A673 (cell line): ENCODE measurements at regions not wholly inside any gene's neighbourhood (a gene's known extent, or its start where the extent isn't known, plus 50 kb on each side); places are given as distances from the start of the nearest gene placed in this dataset.

ENCODE experiments used
- BruUV-seq: library from RNA; stranded (reverse); fragments of 400-500 nt; replicated peaks from 2 replicates; lab custom pipeline; 2021; lab: Mats Ljungman, UMichigan
- CTCF ChIA-PET: fragments of 300-600 bp; sonication (Branson Sonifier 250); formaldehyde crosslinking; loops from one replicate; lab custom pipeline; 2022; ENCODE audit warnings: antibody characterized with exemption; lab: Charles Lee
- POLR2A ChIA-PET: fragments of 300-600 bp; sonication (Branson Sonifier 250); formaldehyde crosslinking; loops from one replicate; lab custom pipeline; 2022; ENCODE audit warnings: antibody characterized with exemption; ENCODE audit not compliant: low non-redundant PET; lab: Charles Lee
- DNase-seq: peaks from one replicate; pipeline ENCODE4 v3.0.0-alpha.2; 2015; ENCODE audit warnings: low spot score
- H3K27ac ChIP-seq: fragments of 200-600 bp; sonication (generic); 2 replicates; pipeline ENCODE4 v1.5.1; 2016; ENCODE audit warnings: mixed run types, low read depth, mild to moderate bottlenecking, mixed read lengths, antibody characterized with exemption, low read length; ENCODE audit not compliant: poor library complexity, severe bottlenecking
- H3K27me3 ChIP-seq: fragments of 200-600 bp; sonication (generic); replicated peaks from 2 replicates; pipeline ENCODE4 v1.6.1; 2017; ENCODE audit warnings: mixed run types, low read depth, mild to moderate bottlenecking, mixed read lengths, antibody characterized with exemption, low read length; ENCODE audit not compliant: insufficient read depth, poor library complexity
- H3K36me3 ChIP-seq: fragments of 200-600 bp; sonication (generic); 2 replicates; pipeline ENCODE4 v1.6.1; 2016; ENCODE audit warnings: mixed run types, mild to moderate bottlenecking, mixed read lengths, antibody characterized with exemption, low read length; ENCODE audit not compliant: insufficient read depth, poor library complexity, severe bottlenecking
- H3K4me1 ChIP-seq: fragments of 200-600 bp; sonication (generic); 2 replicates; pipeline ENCODE4 v1.6.1; 2017; ENCODE audit warnings: mixed run types, mild to moderate bottlenecking, mixed read lengths, antibody characterized with exemption, low read length; ENCODE audit not compliant: insufficient read depth, poor library complexity, severe bottlenecking
- H3K4me3 ChIP-seq: fragments of 200-600 bp; sonication (generic); 2 replicates; pipeline ENCODE4 v1.5.1; 2016; ENCODE audit warnings: low read depth, mixed run types, mild to moderate bottlenecking, mixed read lengths, low read length; ENCODE audit not compliant: poor library complexity, severe bottlenecking
- H3K9me3 ChIP-seq: fragments of 200-600 bp; sonication (generic); 2 replicates; pipeline ENCODE4 v1.6.1; 2016; ENCODE audit warnings: mixed run types, low read depth, mild to moderate bottlenecking, mixed read lengths, antibody characterized with exemption, low read length; ENCODE audit not compliant: poor library complexity, severe bottlenecking
- EZH2 ChIP-seq: fragments of 200-600 bp; sonication (generic); IDR thresholded peaks from 2 replicates; pipeline ENCODE4 v1.6.1; 2017; ENCODE audit warnings: borderline replicate concordance, low read depth, mild to moderate bottlenecking, mixed read lengths, antibody characterized with exemption, low read length; ENCODE audit not compliant: poor library complexity, severe bottlenecking
- intact Hi-C: fragments of 100-400 bp; cut with micrococcal nuclease; formaldehyde crosslinking; loops from one replicate; pipeline ENCODE4 v1.10.0; 2022; ENCODE audit not compliant: unreplicated experiment
- TF ChIP-seq, protein P1 (sequence below): fragments of 300-800, 200-600 bp; sonication (generic); conservative IDR thresholded peaks from 2 replicates; pipeline ENCODE4 v1.5.1; 2017; ENCODE audit warnings: low read depth, mild to moderate bottlenecking, antibody characterized with exemption, low read length, moderate library complexity, mixed read lengths

- intact Hi-C loops = no loop called here
- H3K9me3 ChIP-seq = no peaks in the 10 kb centered on the region
- BruUV-seq = no TSS peak
- H3K27me3 ChIP-seq = no peaks in the 10 kb centered on the region
- TF ChIP-seq, protein P1, sequence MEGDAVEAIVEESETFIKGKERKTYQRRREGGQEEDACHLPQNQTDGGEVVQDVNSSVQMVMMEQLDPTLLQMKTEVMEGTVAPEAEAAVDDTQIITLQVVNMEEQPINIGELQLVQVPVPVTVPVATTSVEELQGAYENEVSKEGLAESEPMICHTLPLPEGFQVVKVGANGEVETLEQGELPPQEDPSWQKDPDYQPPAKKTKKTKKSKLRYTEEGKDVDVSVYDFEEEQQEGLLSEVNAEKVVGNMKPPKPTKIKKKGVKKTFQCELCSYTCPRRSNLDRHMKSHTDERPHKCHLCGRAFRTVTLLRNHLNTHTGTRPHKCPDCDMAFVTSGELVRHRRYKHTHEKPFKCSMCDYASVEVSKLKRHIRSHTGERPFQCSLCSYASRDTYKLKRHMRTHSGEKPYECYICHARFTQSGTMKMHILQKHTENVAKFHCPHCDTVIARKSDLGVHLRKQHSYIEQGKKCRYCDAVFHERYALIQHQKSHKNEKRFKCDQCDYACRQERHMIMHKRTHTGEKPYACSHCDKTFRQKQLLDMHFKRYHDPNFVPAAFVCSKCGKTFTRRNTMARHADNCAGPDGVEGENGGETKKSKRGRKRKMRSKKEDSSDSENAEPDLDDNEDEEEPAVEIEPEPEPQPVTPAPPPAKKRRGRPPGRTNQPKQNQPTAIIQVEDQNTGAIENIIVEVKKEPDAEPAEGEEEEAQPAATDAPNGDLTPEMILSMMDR = no peak
- TF ChIP-seq EZH2 = no peak
- H3K27ac ChIP-seq = no peak overlapping the region
- ChIA-PET POLR2A (no interaction called here), CTCF (no interaction called here)
- H3K4me3 ChIP-seq = no peak overlapping the region
- H3K4me1 ChIP-seq = no peaks in the 10 kb centered on the region
- DNase-seq = no peak
- H3K36me3 ChIP-seq = no peaks in the 10 kb centered on the region
Measured at GRCh38 chr4:110769578-110769977, 146.7 kb upstream of the PITX2 start.

- POLR2A ChIA-PET = no interaction called here
- intact Hi-C loops = no loop called here
Measured at GRCh38 chr4:110770353-110770752, 147.5 kb upstream of the PITX2 start.

GRCh38 chr4:110778521-110778920 is 155.6 kb upstream of the PITX2 start:
- no peak overlapping the region for H3K4me3 ChIP-seq
- no TSS peak for BruUV-seq
- CTCF ChIA-PET = no interaction called here
- POLR2A ChIA-PET = no interaction called here
- no peak overlapping the region for H3K27ac ChIP-seq
- intact Hi-C loops = no loop called here
- no peaks in the 10 kb centered on the region for H3K9me3 ChIP-seq
- H3K36me3 ChIP-seq = no peaks in the 10 kb centered on the region
- peak; percentile 6 for DNase-seq
- no peak for TF ChIP-seq EZH2
- TF ChIP-seq, protein P1 = no peak
- no peaks in the 10 kb centered on the region for H3K27me3 ChIP-seq
- H3K4me1 ChIP-seq = no peaks in the 10 kb centered on the region

More at GRCh38 chr4:110770353-110770752, 147.5 kb upstream of the PITX2 start:
- no peak overlapping the region for H3K4me3 ChIP-seq
- CTCF ChIA-PET = no interaction called here
- H3K4me1 ChIP-seq = no peaks in the 10 kb centered on the region
- TF ChIP-seq, protein P1 = no peak
- no peak for TF ChIP-seq EZH2
- no peaks in the 10 kb centered on the region for H3K9me3 ChIP-seq
- H3K36me3 ChIP-seq = no peaks in the 10 kb centered on the region
- H3K27me3 ChIP-seq = no peaks in the 10 kb centered on the region
- no TSS peak for BruUV-seq
- no peak for DNase-seq
- no peak overlapping the region for H3K27ac ChIP-seq
